ENCODE measurements at regions not wholly inside any gene's neighbourhood (a gene's known extent, or its start where the extent isn't known, plus 50 kb on each side); places are given as distances from the start of the nearest gene placed in this dataset.

GRCh38 chr14:26766726-26767125 is 168.9 kb upstream of the NOVA1 start:
- DNase-seq (ENCODE audit: low read depth) = no peak

GRCh38 chr14:26773906-26774593 is 176.2 kb upstream of the NOVA1 start:
- DNase-seq (ENCODE audit: low read depth) = no peak

GRCh38 chr14:26775765-26776563 is 178.1 kb upstream of the NOVA1 start:
- peak; percentile 64 for DNase-seq (ENCODE audit: low read depth)

GRCh38 chr14:26791117-26791806 is 193.4 kb upstream of the NOVA1 start:
- no peak for DNase-seq (ENCODE audit: low read depth)

- no peak for DNase-seq (ENCODE audit: low read depth)
Observed at GRCh38 chr14:26794731-26795130, 196.9 kb upstream of the NOVA1 start.

GRCh38 chr14:26808407-26808806 is 210.6 kb upstream of the NOVA1 start:
- no peak for DNase-seq (ENCODE audit: low read depth)

GRCh38 chr14:26810631-26811030 is 212.8 kb upstream of the NOVA1 start:
- DNase-seq (ENCODE audit: low read depth) = no peak

GRCh38 chr14:26811756-26812305 is 214.0 kb upstream of the NOVA1 start:
- peak; percentile 9 for DNase-seq (ENCODE audit: low read depth)

- DNase-seq (ENCODE audit: low read depth) = peak; percentile 49
Observed at GRCh38 chr14:26820138-26820537, 222.3 kb upstream of the NOVA1 start.

- DNase-seq (ENCODE audit: low read depth) = no peak
Observed at GRCh38 chr14:26820572-26820971, 222.7 kb upstream of the NOVA1 start.

GRCh38 chr14:26828741-26829140 is 230.9 kb upstream of the NOVA1 start:
- no peak for DNase-seq (ENCODE audit: low read depth)

- no peak for DNase-seq (ENCODE audit: low read depth)
Observed at GRCh38 chr14:26833621-26834176, 235.9 kb upstream of the NOVA1 start.

- DNase-seq (ENCODE audit: low read depth) = no peak
Observed at GRCh38 chr14:26835979-26836570, 238.2 kb upstream of the NOVA1 start.

GRCh38 chr14:26839481-26839880 is 241.6 kb upstream of the NOVA1 start:
- no peak for DNase-seq (ENCODE audit: low read depth)

GRCh38 chr14:26841326-26841725 is 243.5 kb upstream of the NOVA1 start:
- no peak for DNase-seq (ENCODE audit: low read depth)

GRCh38 chr14:26841920-26842741 is 244.3 kb upstream of the NOVA1 start:
- peak; percentile 99 for DNase-seq (ENCODE audit: low read depth)

- no peak for DNase-seq (ENCODE audit: low read depth)
Observed at GRCh38 chr14:26845151-26845818, 247.5 kb upstream of the NOVA1 start.

- no peak for DNase-seq (ENCODE audit: low read depth)
Observed at GRCh38 chr14:26846388-26846787, 248.6 kb upstream of the NOVA1 start.

GRCh38 chr14:26849514-26849913 is 251.7 kb upstream of the NOVA1 start:
- no peak for DNase-seq (ENCODE audit: low read depth)

GRCh38 chr14:26851793-26852192 is 254.0 kb upstream of the NOVA1 start:
- DNase-seq (ENCODE audit: low read depth) = no peak
